ENCODE measurements at regions not wholly inside any gene's neighbourhood (a gene's known extent, or its start where the extent isn't known, plus 50 kb on each side); places are given as distances from the start of the nearest gene placed in this dataset.

- Histone ChIP-seq H3K4me1 (ENCODE audit: insufficient read depth) (no peaks in the 10 kb centered on the region), H3K4me2 (no peak overlapping the region), H3K9me3 (ENCODE audit: low read depth) (no peaks in the 10 kb centered on the region), H3K4me3 (no peak overlapping the region), H3K27me3 (no peaks in the 10 kb centered on the region), H4K20me1 (ENCODE audit: insufficient read depth, poor library complexity, severe bottlenecking) (no peaks in the 10 kb centered on the region), H3K79me2 (no peaks in the 10 kb centered on the region), H2AFZ (no peak overlapping the region), H3K27ac (no peak overlapping the region), H3K36me3 (replicated peaks; ENCODE audit: insufficient read depth, low read depth) (no peaks in the 10 kb centered on the region), H3K9me2 (replicated peaks; ENCODE audit: insufficient read depth) (no peaks in the 10 kb centered on the region)
- DNase-seq (ENCODE audit: low spot score), result no peak
- TF ChIP-seq EZH2 (IDR thresholded peaks at IDR 0.05; ENCODE audit: borderline replicate concordance) (no peak), CTCF (IDR thresholded peaks at IDR 0.05; ENCODE audit: poor library complexity) (no peak), EZH2phosphoT487 (IDR thresholded peaks at IDR 0.05; ENCODE audit: low read depth, severe bottlenecking, unreplicated experiment) (no peak)
- WGBS (ENCODE audit: low lambda C conversion rate, missing lambda C conversion rate), result 75% methylated on average over 1 of the region's 1 CpG
These were observed 336.9 kb downstream of the SNAPC1 start for GRCh38 chr14:62099091-62099490.

- 86% methylated on average over 1 of the region's 1 CpG for WGBS (ENCODE audit: low lambda C conversion rate, missing lambda C conversion rate)
These were observed 339.0 kb downstream of the SNAPC1 start for GRCh38 chr14:62101189-62101588.

GRCh38 chr14:62101673-62102348 is 339.6 kb downstream of the SNAPC1 start:
- no peak overlapping the region for H3K4me2 ChIP-seq
- H2AFZ ChIP-seq, result no peak overlapping the region
- no peaks in the 10 kb centered on the region for H3K79me2 ChIP-seq
- no peaks in the 10 kb centered on the region for H3K9me3 ChIP-seq (ENCODE audit: low read depth)
- TF ChIP-seq EZH2 (IDR thresholded peaks at IDR 0.05; ENCODE audit: borderline replicate concordance), result no peak
- TF ChIP-seq EZH2phosphoT487 (IDR thresholded peaks at IDR 0.05; ENCODE audit: low read depth, severe bottlenecking, unreplicated experiment), result no peak
- no peak for TF ChIP-seq CTCF (IDR thresholded peaks at IDR 0.05; ENCODE audit: poor library complexity)
- H3K27ac ChIP-seq, result no peak overlapping the region
- H3K4me3 ChIP-seq, result no peak overlapping the region
- no peaks in the 10 kb centered on the region for H3K9me2 ChIP-seq (replicated peaks; ENCODE audit: insufficient read depth)
- no peaks in the 10 kb centered on the region for H3K27me3 ChIP-seq
- DNase-seq (ENCODE audit: low spot score), result no peak
- WGBS (ENCODE audit: low lambda C conversion rate, missing lambda C conversion rate), result 79% methylated on average over 3 of the region's 3 CpGs
- no peaks in the 10 kb centered on the region for H4K20me1 ChIP-seq (ENCODE audit: insufficient read depth, poor library complexity, severe bottlenecking)
- H3K4me1 ChIP-seq (ENCODE audit: insufficient read depth), result no peaks in the 10 kb centered on the region
- H3K36me3 ChIP-seq (replicated peaks; ENCODE audit: insufficient read depth, low read depth), result no peaks in the 10 kb centered on the region

More at GRCh38 chr14:62101189-62101588, 339.0 kb downstream of the SNAPC1 start:
- Histone ChIP-seq H3K79me2 (no peaks in the 10 kb centered on the region), H3K27ac (no peak overlapping the region), H3K4me2 (no peak overlapping the region), H3K36me3 (replicated peaks; ENCODE audit: insufficient read depth, low read depth) (no peaks in the 10 kb centered on the region), H4K20me1 (ENCODE audit: insufficient read depth, poor library complexity, severe bottlenecking) (no peaks in the 10 kb centered on the region), H3K4me3 (no peak overlapping the region), H3K4me1 (ENCODE audit: insufficient read depth) (no peaks in the 10 kb centered on the region), H3K9me3 (ENCODE audit: low read depth) (no peaks in the 10 kb centered on the region), H2AFZ (no peak overlapping the region), H3K9me2 (replicated peaks; ENCODE audit: insufficient read depth) (no peaks in the 10 kb centered on the region), H3K27me3 (no peaks in the 10 kb centered on the region)
- no peak for DNase-seq (ENCODE audit: low spot score)
- TF ChIP-seq EZH2 (IDR thresholded peaks at IDR 0.05; ENCODE audit: borderline replicate concordance), result no peak
- TF ChIP-seq CTCF (IDR thresholded peaks at IDR 0.05; ENCODE audit: poor library complexity), result no peak
- TF ChIP-seq EZH2phosphoT487 (IDR thresholded peaks at IDR 0.05; ENCODE audit: low read depth, severe bottlenecking, unreplicated experiment), result no peak

All from hepatocyte (in vitro differentiated cells).